PC-9 (cell line): ENCODE measurements at regions not wholly inside any gene's neighbourhood (a gene's known extent, or its start where the extent isn't known, plus 50 kb on each side); places are given as distances from the start of the nearest gene placed in this dataset.

Experiments used
- BruUV-seq: library from RNA; stranded (reverse); fragments of 400-500 nt; replicated peaks from 2 replicates; lab custom pipeline; 2021; lab: Mats Ljungman, UMichigan
- CTCF ChIA-PET: fragments of 300-600 bp; sonication (Branson Sonifier 250); formaldehyde crosslinking; loops from one replicate; lab custom pipeline; 2022; ENCODE audit warnings: antibody characterized with exemption; lab: Charles Lee
- POLR2A ChIA-PET: fragments of 300-600 bp; sonication (Branson Sonifier 250); formaldehyde crosslinking; loops from one replicate; lab custom pipeline; 2022; ENCODE audit warnings: antibody characterized with exemption; ENCODE audit not compliant: unreplicated experiment; lab: Charles Lee
- DNase-seq, 2 experiments: peaks; one replicate each; pipeline versions ENCODE4 v3.0.0 to v3.0.0-alpha.2; 2015 to 2022; ENCODE audit warnings: mixed read lengths in 1 of 2
- H2AFZ ChIP-seq: fragments of 200-600 bp; sonication (generic); 2 replicates; pipeline ENCODE4 v1.8.1; 2017; ENCODE audit warnings: antibody characterized with exemption
- H3F3A ChIP-seq: fragments of 200-600 bp; sonication (generic); 2 replicates; pipeline ENCODE4 v1.8.1; 2017; ENCODE audit warnings: antibody characterized with exemption, mild to moderate bottlenecking, low read depth; ENCODE audit not compliant: insufficient read depth
- H3K27ac ChIP-seq: fragments of 200-600 bp; sonication (generic); 2 replicates; pipeline ENCODE4 v1.6.1; 2016; ENCODE audit warnings: mixed run types
- H3K27me3 ChIP-seq: fragments of 200-600 bp; sonication (generic); 2 replicates; pipeline ENCODE4 v1.6.1; 2016; ENCODE audit warnings: low read depth, mixed run types; ENCODE audit not compliant: insufficient read depth
- H3K36me3 ChIP-seq: fragments of 200-600 bp; sonication (generic); 2 replicates; pipeline ENCODE4 v1.6.1; 2016; ENCODE audit warnings: low read depth, mixed run types
- H3K4me1 ChIP-seq: fragments of 200-600 bp; sonication (generic); replicated peaks from 2 replicates; pipeline ENCODE4 v1.6.1; 2016; ENCODE audit warnings: mixed run types; ENCODE audit not compliant: insufficient read depth
- H3K4me2 ChIP-seq: fragments of 200-600 bp; sonication (generic); 2 replicates; pipeline ENCODE4 v1.6.1; 2017; ENCODE audit warnings: mixed run types
- H3K4me3 ChIP-seq: fragments of 200-600 bp; sonication (generic); 2 replicates; pipeline ENCODE4 v1.6.1; 2016; ENCODE audit warnings: mixed run types
- H3K79me2 ChIP-seq: fragments of 200-600 bp; sonication (generic); 2 replicates; pipeline ENCODE4 v1.6.1; 2017; ENCODE audit warnings: low read depth, mixed run types
- H3K9me2 ChIP-seq: fragments of 200-600 bp; sonication (generic); 2 replicates; pipeline ENCODE4 v1.8.1; 2017; ENCODE audit warnings: mild to moderate bottlenecking; ENCODE audit not compliant: insufficient read depth
- H3K9me3 ChIP-seq: fragments of 200-600 bp; sonication (generic); 2 replicates; pipeline ENCODE4 v1.8.1; 2016; ENCODE audit warnings: low read depth; ENCODE audit not compliant: insufficient read depth
- H4K20me1 ChIP-seq: fragments of 200-600 bp; sonication (generic); 2 replicates; pipeline ENCODE4 v1.8.1; 2017; ENCODE audit not compliant: insufficient read depth
- CTCF ChIP-seq: fragments of 200-600 bp; sonication (generic); conservative IDR thresholded peaks from 2 replicates; pipeline ENCODE4 v1.6.1; 2017; ENCODE audit warnings: mixed run types, antibody characterized with exemption, mild to moderate bottlenecking, moderate library complexity
- EZH2 ChIP-seq: fragments of 200-600 bp; sonication (generic); IDR thresholded peaks from 2 replicates; pipeline ENCODE4 v1.8.0; 2017; ENCODE audit warnings: antibody characterized with exemption, low read depth
- intact Hi-C: fragments of 100-400 bp; cut with micrococcal nuclease; formaldehyde crosslinking; loops from one replicate; pipeline ENCODE4 v1.10.0; 2022; ENCODE audit not compliant: unreplicated experiment

DNA sequence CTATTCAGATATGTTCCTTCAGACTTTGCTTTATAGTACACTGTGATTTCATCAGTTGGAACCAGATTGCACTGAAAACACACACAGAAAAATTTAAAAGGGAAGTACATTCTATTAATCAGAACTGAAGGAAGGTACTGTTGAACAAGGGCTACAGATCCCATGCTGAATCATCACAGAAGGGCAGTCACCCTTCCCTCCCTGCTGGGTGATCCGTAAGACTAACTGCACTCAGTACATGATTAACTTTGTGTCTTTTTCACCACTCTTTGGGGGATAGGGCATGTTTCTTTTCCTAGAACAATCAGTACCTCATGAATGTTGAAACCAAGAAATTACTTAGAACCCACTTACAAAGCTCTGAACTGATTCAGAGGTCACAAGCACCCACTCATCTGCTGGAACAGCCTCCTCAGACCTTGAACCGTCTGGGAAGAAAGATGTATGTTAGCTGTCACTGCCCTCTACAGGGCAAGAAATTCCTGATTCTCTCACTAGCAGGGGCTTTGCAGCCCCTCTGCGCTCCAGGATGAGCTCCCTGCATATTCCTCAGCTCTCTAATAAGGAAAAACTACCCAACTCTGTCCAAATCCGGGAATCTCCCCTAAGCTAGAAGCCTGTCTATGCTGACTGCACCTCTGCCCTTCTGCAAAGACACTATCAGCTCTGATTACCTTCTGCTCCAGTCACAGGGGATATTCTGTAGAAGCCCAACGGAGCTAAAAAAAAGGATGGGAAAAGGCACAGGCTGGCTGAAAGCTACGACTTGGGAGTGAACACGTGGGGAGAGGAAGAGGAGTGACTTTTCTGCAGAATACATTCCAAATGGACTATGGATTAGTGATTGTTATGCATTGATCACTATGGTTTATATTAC is 51.0 kb downstream of the IARS1 start:
- peaks cover 16% of the 10 kb centered on the region for H3F3A ChIP-seq
- ChIA-PET POLR2A (interaction anchor here (0.6 kb wide), 2 partner anchors 21 to 1007 kb away, joined by 3 to 5 read pairs; no protein-coding TSS in a partner anchor), CTCF (interaction anchor here (0.6 to 1.0 kb wide), 2 partner anchors 104 to 674 kb away, joined by 3 to 4 read pairs; no protein-coding TSS in a partner anchor)
- H3K4me3 ChIP-seq, result no peak overlapping the region
- H3K4me2 ChIP-seq, result no peak overlapping the region
- H3K79me2 ChIP-seq, result no peaks in the 10 kb centered on the region
- peaks cover 69% of the 10 kb centered on the region for H3K36me3 ChIP-seq
- H2AFZ ChIP-seq, result no peak overlapping the region
- peaks cover 62% of the 10 kb centered on the region for H4K20me1 ChIP-seq
- H3K27ac ChIP-seq, result no peak overlapping the region
- intact Hi-C loops, result loop anchor here (5.0 to 10.0 kb wide), 2 partner anchors 35 to 62 kb away; no protein-coding TSS in a partner anchor
- no peak for DNase-seq
- no peaks in the 10 kb centered on the region for H3K9me3 ChIP-seq
- no TSS peak for BruUV-seq
- no peaks in the 10 kb centered on the region for H3K27me3 ChIP-seq
- no peaks in the 10 kb centered on the region for H3K4me1 ChIP-seq
- no peaks in the 10 kb centered on the region for H3K9me2 ChIP-seq
- no peak for TF ChIP-seq EZH2
- peak; percentile 26; the same call in 1 of the 2 replicates for TF ChIP-seq CTCF

DNA sequence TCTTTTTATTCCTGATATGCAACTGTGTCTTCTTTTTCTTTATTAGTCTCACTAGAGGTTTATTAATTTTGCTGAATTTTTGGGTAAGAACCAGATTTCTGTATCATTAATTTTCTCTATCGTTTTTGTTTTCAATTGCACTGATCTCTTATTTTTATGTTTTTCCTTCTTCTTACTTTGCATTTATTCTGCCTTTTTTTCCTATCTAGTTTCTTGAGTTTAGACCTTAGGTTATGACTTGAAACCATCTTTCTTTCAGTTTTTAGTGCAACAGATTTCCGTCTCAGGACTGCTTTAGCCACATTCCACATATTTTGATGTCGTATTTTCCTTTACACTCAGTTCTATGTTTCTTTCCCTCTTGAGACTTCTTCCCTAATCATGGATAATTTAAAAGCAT is 56.6 kb downstream of the IARS1 start:
- CTCF ChIA-PET, result no interaction called here

DNA sequence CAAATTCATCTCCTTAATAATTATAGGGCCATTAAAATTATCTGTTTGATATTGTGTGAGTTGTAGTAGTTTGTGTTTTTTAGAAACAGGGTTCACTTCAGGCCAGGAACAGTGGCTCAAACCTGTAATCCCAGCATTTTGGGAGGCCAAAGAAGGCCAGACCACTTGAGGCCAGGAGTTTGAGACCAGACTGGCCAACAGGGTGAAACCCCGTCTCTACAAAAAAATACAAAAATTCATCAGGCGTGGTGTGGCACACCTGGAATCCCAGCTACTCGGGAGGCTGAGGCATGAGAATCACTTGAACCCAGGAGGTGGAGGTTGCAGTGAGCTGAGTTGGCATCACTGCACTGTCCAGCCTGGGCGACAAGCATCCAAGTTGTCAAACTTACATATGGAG is 57.0 kb downstream of the IARS1 start:
- Histone ChIP-seq H4K20me1 (peaks cover 10% of the 10 kb centered on the region), H3F3A (peaks cover 9% of the 10 kb centered on the region; the same call in 1 of the 2 replicates), H3K4me1 (no peaks in the 10 kb centered on the region), H3K79me2 (no peaks in the 10 kb centered on the region), H3K9me2 (no peaks in the 10 kb centered on the region), H3K9me3 (no peaks in the 10 kb centered on the region), H2AFZ (no peak overlapping the region), H3K36me3 (peaks cover 44% of the 10 kb centered on the region), H3K4me2 (no peak overlapping the region), H3K27ac (no peak overlapping the region), H3K4me3 (no peak overlapping the region), H3K27me3 (no peaks in the 10 kb centered on the region)
- ChIA-PET CTCF (no interaction called here), POLR2A (no interaction called here)
- intact Hi-C loops, result no loop called here
- no peak for TF ChIP-seq CTCF
- no peak for TF ChIP-seq EZH2
- DNase-seq, result no peak
- no TSS peak for BruUV-seq

More for the DNA sequence above, 56.6 kb downstream of the IARS1 start:
- H3K27ac ChIP-seq, result no peak overlapping the region
- no peaks in the 10 kb centered on the region for H3K4me1 ChIP-seq
- no peaks in the 10 kb centered on the region for H3K27me3 ChIP-seq
- intact Hi-C loops, result no loop called here
- POLR2A ChIA-PET, result no interaction called here
- H4K20me1 ChIP-seq, result peaks cover 13% of the 10 kb centered on the region
- DNase-seq, result no peak
- peaks cover 9% of the 10 kb centered on the region for H3F3A ChIP-seq
- no peak overlapping the region for H2AFZ ChIP-seq
- no peaks in the 10 kb centered on the region for H3K79me2 ChIP-seq
- H3K9me3 ChIP-seq, result no peaks in the 10 kb centered on the region
- no TSS peak for BruUV-seq
- H3K9me2 ChIP-seq, result no peaks in the 10 kb centered on the region
- no peak overlapping the region for H3K4me2 ChIP-seq
- peaks cover 45% of the 10 kb centered on the region for H3K36me3 ChIP-seq
- TF ChIP-seq EZH2 (no peak), CTCF (no peak)
- no peak overlapping the region for H3K4me3 ChIP-seq
